ENCODE measurements at regions not wholly inside any gene's neighbourhood (a gene's known extent, or its start where the extent isn't known, plus 50 kb on each side); places are given as distances from the start of the nearest gene placed in this dataset.
"Not testable (repeated sequence)": the region's sequence is repeated elsewhere in the genome, so short reads cannot be mapped to it uniquely, and the experiment has no call there.

DNA sequence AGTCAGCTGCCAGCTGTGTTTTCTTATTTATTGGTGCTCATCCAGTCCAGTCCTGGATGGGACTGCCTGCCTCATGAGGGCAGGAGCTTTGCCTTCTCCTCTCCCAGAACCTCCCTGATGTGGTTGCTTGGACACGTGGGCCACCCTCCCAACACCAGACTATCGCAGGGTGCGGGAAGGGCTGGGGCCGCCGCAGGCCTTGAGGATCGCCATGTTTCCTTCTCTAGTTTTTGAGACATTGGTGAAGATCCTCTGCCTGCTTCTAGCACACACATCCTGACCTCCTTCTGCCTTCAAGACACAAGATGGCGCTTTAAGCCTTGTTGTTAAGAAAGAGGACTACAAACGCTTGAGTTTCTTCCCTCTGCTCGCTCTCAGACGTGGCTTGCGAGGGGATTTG is 2937.0 kb downstream of the RPIA start:
- TF ChIP-seq, protein P1, sequence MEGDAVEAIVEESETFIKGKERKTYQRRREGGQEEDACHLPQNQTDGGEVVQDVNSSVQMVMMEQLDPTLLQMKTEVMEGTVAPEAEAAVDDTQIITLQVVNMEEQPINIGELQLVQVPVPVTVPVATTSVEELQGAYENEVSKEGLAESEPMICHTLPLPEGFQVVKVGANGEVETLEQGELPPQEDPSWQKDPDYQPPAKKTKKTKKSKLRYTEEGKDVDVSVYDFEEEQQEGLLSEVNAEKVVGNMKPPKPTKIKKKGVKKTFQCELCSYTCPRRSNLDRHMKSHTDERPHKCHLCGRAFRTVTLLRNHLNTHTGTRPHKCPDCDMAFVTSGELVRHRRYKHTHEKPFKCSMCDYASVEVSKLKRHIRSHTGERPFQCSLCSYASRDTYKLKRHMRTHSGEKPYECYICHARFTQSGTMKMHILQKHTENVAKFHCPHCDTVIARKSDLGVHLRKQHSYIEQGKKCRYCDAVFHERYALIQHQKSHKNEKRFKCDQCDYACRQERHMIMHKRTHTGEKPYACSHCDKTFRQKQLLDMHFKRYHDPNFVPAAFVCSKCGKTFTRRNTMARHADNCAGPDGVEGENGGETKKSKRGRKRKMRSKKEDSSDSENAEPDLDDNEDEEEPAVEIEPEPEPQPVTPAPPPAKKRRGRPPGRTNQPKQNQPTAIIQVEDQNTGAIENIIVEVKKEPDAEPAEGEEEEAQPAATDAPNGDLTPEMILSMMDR (IDR thresholded peaks at IDR 0.05; ENCODE audit: low read depth, low read length): not testable (repeated sequence)
- TF ChIP-seq POLR2A (IDR thresholded peaks at IDR 0.05; ENCODE audit: extremely low read depth, insufficient read length): not testable (repeated sequence)

Measured in NB4 (cell line).